Vagina (tissue), 2 donors: ENCODE measurements at regions not wholly inside any gene's neighbourhood (a gene's known extent, or its start where the extent isn't known, plus 50 kb on each side); places are given as distances from the start of the nearest gene placed in this dataset.

Experiments
- DNase-seq, 2 donors: peaks; one replicate each; pipeline ENCODE4 v3.0.0-alpha.2; 2017; ENCODE audit errors: extremely low spot score in 2 of 2
- H3K27ac ChIP-seq: fragments of 200-600 bp; sonication (generic); one replicate; pipeline ENCODE4 v1.5.1; 2019
- H3K27me3 ChIP-seq: fragments of 200-600 bp; sonication (generic); one replicate; pipeline ENCODE4 v1.5.1; 2019
- H3K36me3 ChIP-seq, 2 donors: fragments of 200-600 bp; sonication (generic); one replicate each; pipeline ENCODE4 v1.5.1; 2017 to 2019
- H3K4me1 ChIP-seq: fragments of 200-600 bp; sonication (generic); one replicate; pipeline ENCODE4 v1.5.1; 2019
- H3K4me3 ChIP-seq, 2 donors: fragments of 200-600 bp; sonication (generic); 1 replicate in 1 of 2; 2 replicates in 1 of 2; pipeline ENCODE4 v1.5.1; 2016 to 2019
- H3K9me3 ChIP-seq: fragments of 200-600 bp; sonication (generic); one replicate; pipeline ENCODE4 v1.5.1; 2019
- CTCF ChIP-seq, 3 experiments: fragments of 450-650 bp in 2 of 3; fragments of 200-600 bp in 1 of 3; sonication (generic) in 1 of 3; IDR thresholded peaks; one replicate each; pipeline ENCODE4 v1.5.1; 2017 to 2019; ENCODE audit warnings: antibody characterized with exemption in 3 of 3, mild to moderate bottlenecking in 2 of 3, moderate library complexity in 2 of 3
- POLR2A ChIP-seq, 2 donors: fragments of 450-650 bp; IDR thresholded peaks; one replicate each; pipeline ENCODE4 v1.6.1; 2017; ENCODE audit warnings: antibody characterized with exemption in 2 of 2, mild to moderate bottlenecking in 2 of 2, moderate library complexity in 2 of 2
- POLR2AphosphoS5 ChIP-seq, 2 donors: sonication (generic); formaldehyde crosslinking; IDR thresholded peaks; one replicate each; pipeline ENCODE4 v1.9.0; 2017; ENCODE audit warnings: antibody characterized with exemption in 2 of 2, mild to moderate bottlenecking in 2 of 2, low read depth in 1 of 2; ENCODE audit not compliant: insufficient read depth in 1 of 2
- intact Hi-C: fragments of 100-400 bp; cut with DNase I; formaldehyde crosslinking; loops from one replicate; pipeline ENCODE4 v1.15.1; 2023

- TF ChIP-seq POLR2A (IDR thresholded peaks at IDR 0.05): no peak
- no peak for TF ChIP-seq POLR2AphosphoS5 (IDR thresholded peaks at IDR 0.05; ENCODE audit: insufficient read depth in 1 of 2, low read depth in 1 of 2)
- TF ChIP-seq CTCF (IDR thresholded peaks at IDR 0.05): no peak
- Histone ChIP-seq H3K4me1 (no peaks in the 10 kb centered on the region), H3K27me3 (no peaks in the 10 kb centered on the region), H3K27ac (no peak overlapping the region), H3K9me3 (no peaks in the 10 kb centered on the region), H3K4me3 (no peak overlapping the region), H3K36me3 (no peaks in the 10 kb centered on the region)
- intact Hi-C loops: no loop called here
- DNase-seq: no peak
Observed at GRCh38 chr10:36647540-36647939, 477.9 kb upstream of the ANKRD30A start.

GRCh38 chr10:36640626-36641025 is 484.8 kb upstream of the ANKRD30A start:
- intact Hi-C loops: no loop called here
- H3K4me1 ChIP-seq: no peaks in the 10 kb centered on the region

GRCh38 chr10:36638462-36639155 is 486.8 kb upstream of the ANKRD30A start:
- DNase-seq: no peak
- Histone ChIP-seq H3K4me3 (no peak overlapping the region), H3K4me1 (no peaks in the 10 kb centered on the region), H3K27ac (no peak overlapping the region), H3K27me3 (no peaks in the 10 kb centered on the region), H3K9me3 (no peaks in the 10 kb centered on the region), H3K36me3 (no peaks in the 10 kb centered on the region)
- intact Hi-C loops: no loop called here
- TF ChIP-seq POLR2A (IDR thresholded peaks at IDR 0.05) (no peak), POLR2AphosphoS5 (IDR thresholded peaks at IDR 0.05; ENCODE audit: insufficient read depth in 1 of 2, low read depth in 1 of 2) (no peak), CTCF (IDR thresholded peaks at IDR 0.05) (no peak)

More at GRCh38 chr10:36640626-36641025, 484.8 kb upstream of the ANKRD30A start:
- TF ChIP-seq POLR2A (IDR thresholded peaks at IDR 0.05) (no peak), CTCF (IDR thresholded peaks at IDR 0.05) (no peak)
- no peak for DNase-seq
- Histone ChIP-seq H3K27ac (no peak overlapping the region), H3K27me3 (no peaks in the 10 kb centered on the region), H3K36me3 (no peaks in the 10 kb centered on the region), H3K4me3 (no peak overlapping the region), H3K9me3 (no peaks in the 10 kb centered on the region)

- Histone ChIP-seq H3K36me3 (no peaks in the 10 kb centered on the region), H3K27ac (no peak overlapping the region), H3K27me3 (no peaks in the 10 kb centered on the region), H3K4me1 (no peaks in the 10 kb centered on the region), H3K4me3 (no peak overlapping the region), H3K9me3 (no peaks in the 10 kb centered on the region)
- intact Hi-C loops: no loop called here
- no peak for DNase-seq
- TF ChIP-seq POLR2AphosphoS5 (IDR thresholded peaks at IDR 0.05; ENCODE audit: insufficient read depth in 1 of 2, low read depth in 1 of 2) (no peak), CTCF (IDR thresholded peaks at IDR 0.05) (no peak), POLR2A (IDR thresholded peaks at IDR 0.05) (no peak)
Observed at GRCh38 chr10:36636879-36637278, 488.5 kb upstream of the ANKRD30A start.

GRCh38 chr10:36636285-36636839 is 489.0 kb upstream of the ANKRD30A start:
- intact Hi-C loops: no loop called here
- TF ChIP-seq CTCF (IDR thresholded peaks at IDR 0.05): no peak
- TF ChIP-seq POLR2A (IDR thresholded peaks at IDR 0.05): no peak
- no peak for TF ChIP-seq POLR2AphosphoS5 (IDR thresholded peaks at IDR 0.05; ENCODE audit: insufficient read depth in 1 of 2, low read depth in 1 of 2)

More at GRCh38 chr10:36636285-36636839, 489.0 kb upstream of the ANKRD30A start:
- Histone ChIP-seq H3K4me3 (no peak overlapping the region), H3K9me3 (no peaks in the 10 kb centered on the region), H3K27ac (no peak overlapping the region), H3K36me3 (no peaks in the 10 kb centered on the region), H3K4me1 (no peaks in the 10 kb centered on the region), H3K27me3 (no peaks in the 10 kb centered on the region)
- DNase-seq: no peak
